Parathyroid adenoma (tissue), 2 donors: ENCODE measurements at regions not wholly inside any gene's neighbourhood (a gene's known extent, or its start where the extent isn't known, plus 50 kb on each side); places are given as distances from the start of the nearest gene placed in this dataset.

ENCODE experiments used
- H2AFZ ChIP-seq: fragments of 300-600 bp; sonication (generic); one replicate; pipeline ENCODE4 v1.7.0; 2017; ENCODE audit warnings: antibody characterized with exemption, mild to moderate bottlenecking
- H3K27ac ChIP-seq: fragments of 300-600 bp; sonication (generic); one replicate; pipeline ENCODE4 v1.7.0; 2017
- H3K27me3 ChIP-seq: fragments of 300-600 bp; sonication (generic); one replicate; pipeline ENCODE4 v1.7.0; 2017; ENCODE audit warnings: low read length; ENCODE audit not compliant: control insufficient read depth, insufficient read depth
- H3K36me3 ChIP-seq: fragments of 300-600 bp; sonication (generic); one replicate; pipeline ENCODE4 v1.7.0; 2017; ENCODE audit warnings: low read length; ENCODE audit not compliant: control insufficient read depth, insufficient read depth
- H3K4me1 ChIP-seq: fragments of 300-600 bp; sonication (generic); one replicate; pipeline ENCODE4 v1.7.0; 2017; ENCODE audit warnings: control low read depth
- H3K4me2 ChIP-seq: fragments of 300-600 bp; sonication (generic); one replicate; pipeline ENCODE4 v1.7.0; 2017; ENCODE audit warnings: low read length
- H3K4me3 ChIP-seq: fragments of 300-600 bp; sonication (generic); one replicate; pipeline ENCODE4 v1.7.0; 2017; ENCODE audit warnings: low read depth, low read length
- H3K79me2 ChIP-seq: fragments of 300-600 bp; sonication (generic); one replicate; pipeline ENCODE4 v1.7.0; 2017; ENCODE audit warnings: control low read depth
- H3K9ac ChIP-seq: fragments of 300-600 bp; sonication (generic); one replicate; pipeline ENCODE4 v1.7.0; 2017; ENCODE audit warnings: mild to moderate bottlenecking
- H3K9me3 ChIP-seq: fragments of 300-600 bp; sonication (generic); one replicate; pipeline ENCODE4 v1.7.0; 2017; ENCODE audit warnings: low read length; ENCODE audit not compliant: control insufficient read depth
- CTCF ChIP-seq: fragments of 300-600 bp; sonication (generic); IDR thresholded peaks from one replicate; pipeline ENCODE4 v1.7.0; 2017; ENCODE audit warnings: antibody characterized with exemption, mild to moderate bottlenecking
- donor health status: primary hyperparathyroidism.

- H3K9ac ChIP-seq = no peak overlapping the region
- no peak for TF ChIP-seq CTCF
- no peak overlapping the region for H3K4me2 ChIP-seq
- no peak overlapping the region for H3K27ac ChIP-seq
- no peaks in the 10 kb centered on the region for H3K27me3 ChIP-seq
- no peaks in the 10 kb centered on the region for H3K9me3 ChIP-seq
- no peak overlapping the region for H2AFZ ChIP-seq
- no peaks in the 10 kb centered on the region for H3K4me1 ChIP-seq
- H3K4me3 ChIP-seq = no peak overlapping the region
- no peaks in the 10 kb centered on the region for H3K36me3 ChIP-seq
- H3K79me2 ChIP-seq = no peaks in the 10 kb centered on the region
Measured at GRCh38 chr4:119865389-119865788, 201.3 kb downstream of the MAD2L1 start.

- no peaks in the 10 kb centered on the region for H3K9me3 ChIP-seq
- no peak overlapping the region for H3K27ac ChIP-seq
- H3K4me1 ChIP-seq = no peaks in the 10 kb centered on the region
- no peak for TF ChIP-seq CTCF
- H3K27me3 ChIP-seq = no peaks in the 10 kb centered on the region
- H3K9ac ChIP-seq = no peak overlapping the region
- no peak overlapping the region for H3K4me3 ChIP-seq
- H2AFZ ChIP-seq = no peak overlapping the region
- H3K36me3 ChIP-seq = no peaks in the 10 kb centered on the region
- no peak overlapping the region for H3K4me2 ChIP-seq
- H3K79me2 ChIP-seq = no peaks in the 10 kb centered on the region
Measured at GRCh38 chr4:119861731-119862130, 204.9 kb downstream of the MAD2L1 start.

GRCh38 chr4:119858176-119858575 is 208.5 kb downstream of the MAD2L1 start:
- no peak overlapping the region for H3K9ac ChIP-seq
- no peaks in the 10 kb centered on the region for H3K79me2 ChIP-seq
- no peaks in the 10 kb centered on the region for H3K9me3 ChIP-seq
- H2AFZ ChIP-seq = no peak overlapping the region
- TF ChIP-seq CTCF = no peak
- no peaks in the 10 kb centered on the region for H3K36me3 ChIP-seq
- no peak overlapping the region for H3K4me3 ChIP-seq
- H3K27me3 ChIP-seq = no peaks in the 10 kb centered on the region
- H3K4me2 ChIP-seq = no peak overlapping the region
- H3K27ac ChIP-seq = no peak overlapping the region
- H3K4me1 ChIP-seq = no peaks in the 10 kb centered on the region

GRCh38 chr4:119854364-119854763 is 212.3 kb downstream of the MAD2L1 start:
- Histone ChIP-seq H3K27ac (no peak overlapping the region), H3K79me2 (no peaks in the 10 kb centered on the region), H3K4me1 (no peaks in the 10 kb centered on the region), H3K4me2 (no peak overlapping the region), H3K36me3 (no peaks in the 10 kb centered on the region), H3K27me3 (no peaks in the 10 kb centered on the region), H3K4me3 (no peak overlapping the region), H3K9me3 (no peaks in the 10 kb centered on the region), H2AFZ (no peak overlapping the region), H3K9ac (no peak overlapping the region)
- no peak for TF ChIP-seq CTCF

- no peak overlapping the region for H3K4me3 ChIP-seq
- no peaks in the 10 kb centered on the region for H3K79me2 ChIP-seq
- no peaks in the 10 kb centered on the region for H3K4me1 ChIP-seq
- no peak overlapping the region for H3K4me2 ChIP-seq
- H3K9me3 ChIP-seq = no peaks in the 10 kb centered on the region
- H3K9ac ChIP-seq = no peak overlapping the region
- no peak for TF ChIP-seq CTCF
- H2AFZ ChIP-seq = no peak overlapping the region
- no peaks in the 10 kb centered on the region for H3K27me3 ChIP-seq
- no peak overlapping the region for H3K27ac ChIP-seq
- H3K36me3 ChIP-seq = no peaks in the 10 kb centered on the region
Measured at GRCh38 chr4:119851649-119852048, 215.0 kb downstream of the MAD2L1 start.
